ENCODE measurements at regions not wholly inside any gene's neighbourhood (a gene's known extent, or its start where the extent isn't known, plus 50 kb on each side); places are given as distances from the start of the nearest gene placed in this dataset.

- TF ChIP-seq POLR2A (IDR thresholded peaks at IDR 0.05) (no peak), POLR2AphosphoS5 (IDR thresholded peaks at IDR 0.05) (no peak), CTCF (IDR thresholded peaks at IDR 0.05) (no peak)
- Histone ChIP-seq H3K4me1 (no peaks in the 10 kb centered on the region), H3K4me3 (no peak overlapping the region), H3K9me3 (no peaks in the 10 kb centered on the region), H3K27me3 (no peaks in the 10 kb centered on the region), H3K27ac (no peak overlapping the region), H3K36me3 (no peaks in the 10 kb centered on the region)
- no peak for DNase-seq (ENCODE audit: low spot score in 2 of 2)
- intact Hi-C loops (cut with DNase I; ENCODE audit: low total_unique reads): no loop called here
Measured at GRCh38 chr16:6836766-6837165, 495.9 kb upstream of the RBFOX1 start.

GRCh38 chr16:6835941-6836340, 496.7 kb upstream of the RBFOX1 start:
- Histone ChIP-seq H3K27ac (no peak overlapping the region), H3K36me3 (no peaks in the 10 kb centered on the region), H3K9me3 (no peaks in the 10 kb centered on the region), H3K4me3 (no peak overlapping the region), H3K27me3 (no peaks in the 10 kb centered on the region), H3K4me1 (no peaks in the 10 kb centered on the region)
- intact Hi-C loops (cut with DNase I; ENCODE audit: low total_unique reads): no loop called here
- TF ChIP-seq POLR2AphosphoS5 (IDR thresholded peaks at IDR 0.05): no peak
- no peak for TF ChIP-seq POLR2A (IDR thresholded peaks at IDR 0.05)
- TF ChIP-seq CTCF (IDR thresholded peaks at IDR 0.05): no peak
- DNase-seq (ENCODE audit: low spot score in 2 of 2): no peak

GRCh38 chr16:6835516-6835915, 497.1 kb upstream of the RBFOX1 start:
- intact Hi-C loops (cut with DNase I; ENCODE audit: low total_unique reads): no loop called here
- DNase-seq (ENCODE audit: low spot score in 2 of 2): no peak
- no peaks in the 10 kb centered on the region for H3K27me3 ChIP-seq
- no peak overlapping the region for H3K27ac ChIP-seq
- TF ChIP-seq POLR2AphosphoS5 (IDR thresholded peaks at IDR 0.05): no peak
- TF ChIP-seq POLR2A (IDR thresholded peaks at IDR 0.05): no peak
- TF ChIP-seq CTCF (IDR thresholded peaks at IDR 0.05): no peak
- H3K4me1 ChIP-seq: no peaks in the 10 kb centered on the region
- no peaks in the 10 kb centered on the region for H3K36me3 ChIP-seq
- H3K9me3 ChIP-seq: no peaks in the 10 kb centered on the region
- no peak overlapping the region for H3K4me3 ChIP-seq

GRCh38 chr16:6828690-6829089, 504.0 kb upstream of the RBFOX1 start:
- Histone ChIP-seq H3K36me3 (no peaks in the 10 kb centered on the region), H3K9me3 (no peaks in the 10 kb centered on the region), H3K27me3 (no peaks in the 10 kb centered on the region), H3K4me3 (no peak overlapping the region), H3K4me1 (no peaks in the 10 kb centered on the region), H3K27ac (no peak overlapping the region)
- no peak for DNase-seq (ENCODE audit: low spot score in 2 of 2)
- TF ChIP-seq CTCF (IDR thresholded peaks at IDR 0.05) (no peak), POLR2AphosphoS5 (IDR thresholded peaks at IDR 0.05) (no peak), POLR2A (IDR thresholded peaks at IDR 0.05) (no peak)
- intact Hi-C loops (cut with DNase I; ENCODE audit: low total_unique reads): no loop called here

- Histone ChIP-seq H3K4me3 (no peak overlapping the region), H3K4me1 (no peaks in the 10 kb centered on the region), H3K36me3 (no peaks in the 10 kb centered on the region), H3K9me3 (no peaks in the 10 kb centered on the region), H3K27me3 (no peaks in the 10 kb centered on the region), H3K27ac (no peak overlapping the region)
- no peak for TF ChIP-seq POLR2A (IDR thresholded peaks at IDR 0.05)
- no peak for TF ChIP-seq POLR2AphosphoS5 (IDR thresholded peaks at IDR 0.05)
- TF ChIP-seq CTCF (IDR thresholded peaks at IDR 0.05): no peak
- intact Hi-C loops (cut with DNase I; ENCODE audit: low total_unique reads): no loop called here
- no peak for DNase-seq (ENCODE audit: low spot score in 2 of 2)
Measured at GRCh38 chr16:6827931-6828330, 504.7 kb upstream of the RBFOX1 start.

Data from breast epithelium (tissue), 4 donors.